Body of pancreas (tissue), 4 donors: ENCODE measurements at regions not wholly inside any gene's neighbourhood (a gene's known extent, or its start where the extent isn't known, plus 50 kb on each side); places are given as distances from the start of the nearest gene placed in this dataset.

ENCODE experiments used
- CTCF ChIP-seq, 7 experiments: fragments of 450-650 bp in 4 of 7; fragments of 200-600 bp in 3 of 7; sonication (generic) in 3 of 7; IDR thresholded peaks; one replicate each; pipeline ENCODE4 v1.5.1; 2016 to 2019; ENCODE audit warnings: antibody characterized with exemption in 7 of 7
- POLR2A ChIP-seq, 3 donors: fragments of 450-650 bp; IDR thresholded peaks; one replicate each; pipeline ENCODE4 v1.6.1; 2016; ENCODE audit warnings: antibody characterized with exemption in 3 of 3, mild to moderate bottlenecking in 2 of 3

GRCh38 chr3:10695595-10696285, 120.3 kb upstream of the SLC6A11 start:
- no peak for TF ChIP-seq CTCF (IDR thresholded peaks at IDR 0.05)
- no peak for TF ChIP-seq POLR2A (IDR thresholded peaks at IDR 0.05)
